SK-N-SH treated with all-trans-retinoic acid at 6 μM for 48 hours (cell line): ENCODE measurements at regions not wholly inside any gene's neighbourhood (a gene's known extent, or its start where the extent isn't known, plus 50 kb on each side); places are given as distances from the start of the nearest gene placed in this dataset.
"Not testable (repeated sequence)": the region's sequence is repeated elsewhere in the genome, so short reads cannot be mapped to it uniquely, and the experiment has no call there.

Source experiments
- ATAC-seq: fragments of 200-7000 bp; cut with Tn5 transposase; 3 replicates; pipeline ENCODE4 v1.9.1; 2020; ENCODE audit warnings: mild to moderate bottlenecking, moderate library complexity
- CREB5 ChIP-seq: fragments of 250-450 bp; sonication (Bioruptor Pico); IDR thresholded peaks from 2 replicates; pipeline ENCODE4 v1.5.1; 2020; ENCODE audit warnings: low read depth, mild to moderate bottlenecking, moderate library complexity
- CSDC2 ChIP-seq: fragments of 250-450 bp; sonication (Bioruptor Pico); IDR thresholded peaks from 2 replicates; pipeline ENCODE4 v1.5.0; 2020; ENCODE audit warnings: mild to moderate bottlenecking, moderate library complexity
- CSRNP3 ChIP-seq: fragments of 250-450 bp; sonication (Bioruptor Pico); IDR thresholded peaks from 2 replicates; pipeline ENCODE4 v1.5.1; 2021; ENCODE audit warnings: mild to moderate bottlenecking, moderate library complexity
- ESRRG ChIP-seq: fragments of 250-450 bp; sonication (Bioruptor Pico); IDR thresholded peaks from 2 replicates; pipeline ENCODE4 v1.6.1; 2021; ENCODE audit warnings: mild to moderate bottlenecking
- GLIS3 ChIP-seq: fragments of 250-450 bp; sonication (Bioruptor Pico); IDR thresholded peaks from 2 replicates; pipeline ENCODE4 v1.5.0; 2020; ENCODE audit warnings: mild to moderate bottlenecking, moderate library complexity
- ISL1 ChIP-seq: fragments of 250-450 bp; sonication (Bioruptor Pico); IDR thresholded peaks from 2 replicates; pipeline ENCODE4 v2.1.2; 2022; ENCODE audit warnings: mild to moderate bottlenecking, moderate library complexity
- OSR1 ChIP-seq: fragments of 250-450 bp; sonication (Bioruptor Pico); IDR thresholded peaks from 2 replicates; pipeline ENCODE4 v1.8.0; 2022; ENCODE audit warnings: moderate library complexity, mild to moderate bottlenecking, inconsistent platforms
- PATZ1 ChIP-seq: fragments of 250-450 bp; sonication (Bioruptor Pico); IDR thresholded peaks from 2 replicates; pipeline ENCODE4 v1.8.0; 2020; ENCODE audit warnings: mild to moderate bottlenecking, moderate library complexity, borderline replicate concordance
- POU6F1 ChIP-seq: fragments of 250-450 bp; sonication (Bioruptor Pico); IDR thresholded peaks from 2 replicates; pipeline ENCODE4 v1.8.0; 2021; ENCODE audit warnings: low read depth, mild to moderate bottlenecking, moderate library complexity, borderline replicate concordance
- PPARA ChIP-seq: fragments of 250-450 bp; sonication (Bioruptor Pico); IDR thresholded peaks from 2 replicates; pipeline ENCODE4 v1.5.0; 2020; ENCODE audit warnings: mild to moderate bottlenecking, borderline replicate concordance
- RARB ChIP-seq: fragments of 250-450 bp; sonication (Bioruptor Pico); IDR thresholded peaks from 2 replicates; pipeline ENCODE4 v1.8.0; 2021; ENCODE audit warnings: mild to moderate bottlenecking, moderate library complexity
- TCF4 ChIP-seq: fragments of 250-450 bp; sonication (Bioruptor Pico); IDR thresholded peaks from 2 replicates; pipeline ENCODE4 v1.8.0; 2021; ENCODE audit warnings: mild to moderate bottlenecking, moderate library complexity, borderline replicate concordance
- TSHZ2 ChIP-seq: fragments of 250-450 bp; sonication (Bioruptor Pico); IDR thresholded peaks from 2 replicates; pipeline ENCODE4 v1.5.0; 2020; ENCODE audit warnings: mild to moderate bottlenecking, moderate library complexity
- ZFP30 ChIP-seq: fragments of 450-650 bp; formaldehyde crosslinking; IDR thresholded peaks from 2 replicates; pipeline ENCODE4 v1.5.0; 2022; ENCODE audit warnings: mild to moderate bottlenecking, moderate library complexity
- ZNF565 ChIP-seq: fragments of 450-650 bp; formaldehyde crosslinking; conservative IDR thresholded peaks from 2 replicates; pipeline ENCODE4 v1.5.0; 2020; ENCODE audit warnings: low read depth, mild to moderate bottlenecking, moderate library complexity
- ZNF70 ChIP-seq: fragments of 450-650 bp; formaldehyde crosslinking; IDR thresholded peaks from 2 replicates; pipeline ENCODE4 v1.5.0; 2020; ENCODE audit warnings: mild to moderate bottlenecking, moderate library complexity
- ZNF8 ChIP-seq: fragments of 450-650 bp; formaldehyde crosslinking; IDR thresholded peaks from 2 replicates; pipeline ENCODE4 v1.5.0; 2020; ENCODE audit warnings: mild to moderate bottlenecking, moderate library complexity

- ATAC-seq, result no peak
- TF ChIP-seq CSDC2 (CRISPR knock-in tag) (no peak), ISL1 (CRISPR knock-in tag) (no peak), TSHZ2 (CRISPR knock-in tag) (no peak)
Measured at GRCh38 chr14:53367644-53368026, 214.5 kb upstream of the DDHD1 start.

- no peak for ATAC-seq
- no peak for TF ChIP-seq ZNF565 (CRISPR knock-in tag)
Measured at GRCh38 chr14:53365486-53366130, 212.5 kb upstream of the DDHD1 start.

- not testable (repeated sequence) for ATAC-seq
Measured at GRCh38 chr14:53362916-53363315, 209.8 kb upstream of the DDHD1 start.

- no peak for TF ChIP-seq TSHZ2 (CRISPR knock-in tag)
- TF ChIP-seq CREB5 (CRISPR knock-in tag), result no peak
- TF ChIP-seq ZNF70 (CRISPR knock-in tag), result no peak
- TF ChIP-seq ZNF565 (CRISPR knock-in tag), result no peak
- no peak for TF ChIP-seq CSRNP3 (CRISPR knock-in tag)
- TF ChIP-seq ISL1 (CRISPR knock-in tag), result no peak
- TF ChIP-seq OSR1 (CRISPR knock-in tag), result no peak
- no peak for TF ChIP-seq ZNF8
- no peak for ATAC-seq
Measured at GRCh38 chr14:53360829-53361228, 207.7 kb upstream of the DDHD1 start.

GRCh38 chr14:53358166-53358565 is 205.0 kb upstream of the DDHD1 start:
- TF ChIP-seq OSR1 (CRISPR knock-in tag) (no peak), PATZ1 (no peak), PPARA (CRISPR knock-in tag) (no peak), ZNF70 (CRISPR knock-in tag) (no peak), GLIS3 (CRISPR knock-in tag) (no peak), CSDC2 (CRISPR knock-in tag) (no peak), ZFP30 (CRISPR knock-in tag) (no peak), CSRNP3 (CRISPR knock-in tag) (no peak), TCF4 (CRISPR knock-in tag) (no peak), ESRRG (CRISPR knock-in tag) (no peak), ZNF565 (CRISPR knock-in tag) (no peak), RARB (CRISPR knock-in tag) (no peak), POU6F1 (CRISPR knock-in tag) (no peak)
- ATAC-seq, result no peak
